GM06990 (cell line): ENCODE measurements at regions not wholly inside any gene's neighbourhood (a gene's known extent, or its start where the extent isn't known, plus 50 kb on each side); places are given as distances from the start of the nearest gene placed in this dataset.

ENCODE experiments used
- DNase-seq: peaks from one replicate; pipeline ENCODE4 v3.0.0-alpha.2; 2011; ENCODE audit not compliant: insufficient read length; ENCODE audit errors: extremely low read depth
- H3K27me3 ChIP-seq: replicated peaks from 2 replicates; pipeline ENCODE4 v1.6.0; 2011; ENCODE audit warnings: low read length; ENCODE audit not compliant: control insufficient read depth, insufficient read depth
- H3K36me3 ChIP-seq: 2 replicates; pipeline ENCODE4 v1.5.1; 2011; ENCODE audit warnings: low read length; ENCODE audit not compliant: control insufficient read depth, insufficient read depth
- H3K4me3 ChIP-seq: replicated peaks from 2 replicates; pipeline ENCODE4 v1.5.1; 2011; ENCODE audit warnings: low read depth, mild to moderate bottlenecking, control low read depth, low read length
- CTCF ChIP-seq: IDR thresholded peaks from 2 replicates; pipeline ENCODE4 v1.5.1; 2011; ENCODE audit warnings: low read length, control low read depth, mild to moderate bottlenecking, inconsistent platforms; ENCODE audit not compliant: insufficient read depth, poor library complexity, severe bottlenecking

GRCh38 chr3:103685939-103686338 is 1251.1 kb downstream of the ZPLD1 start:
- no peak for DNase-seq
- no peak for TF ChIP-seq CTCF
- H3K27me3 ChIP-seq: no peaks in the 10 kb centered on the region

GRCh38 chr3:103690536-103690935 is 1255.7 kb downstream of the ZPLD1 start:
- Histone ChIP-seq H3K4me3 (no peak overlapping the region), H3K36me3 (no peaks in the 10 kb centered on the region), H3K27me3 (no peaks in the 10 kb centered on the region)
- DNase-seq: no peak
- no peak for TF ChIP-seq CTCF

More at GRCh38 chr3:103685939-103686338, 1251.1 kb downstream of the ZPLD1 start:
- no peak overlapping the region for H3K4me3 ChIP-seq
- no peaks in the 10 kb centered on the region for H3K36me3 ChIP-seq

- Histone ChIP-seq H3K4me3 (no peak overlapping the region), H3K27me3 (no peaks in the 10 kb centered on the region), H3K36me3 (no peaks in the 10 kb centered on the region)
- DNase-seq: no peak
- no peak for TF ChIP-seq CTCF
These were observed 1259.0 kb downstream of the ZPLD1 start for GRCh38 chr3:103693831-103694230.

GRCh38 chr3:103698646-103699045 is 1263.8 kb downstream of the ZPLD1 start:
- no peak overlapping the region for H3K4me3 ChIP-seq
- H3K36me3 ChIP-seq: no peaks in the 10 kb centered on the region
- TF ChIP-seq CTCF: no peak
- no peak for DNase-seq
- H3K27me3 ChIP-seq: no peaks in the 10 kb centered on the region

GRCh38 chr3:103699228-103699627 is 1264.4 kb downstream of the ZPLD1 start:
- no peak overlapping the region for H3K4me3 ChIP-seq
- DNase-seq: no peak
- H3K36me3 ChIP-seq: no peaks in the 10 kb centered on the region
- TF ChIP-seq CTCF: no peak
- no peaks in the 10 kb centered on the region for H3K27me3 ChIP-seq

GRCh38 chr3:103705641-103706040 is 1270.8 kb downstream of the ZPLD1 start:
- no peaks in the 10 kb centered on the region for H3K36me3 ChIP-seq
- H3K27me3 ChIP-seq: no peaks in the 10 kb centered on the region
- H3K4me3 ChIP-seq: no peak overlapping the region
- TF ChIP-seq CTCF: no peak
- no peak for DNase-seq
